SJCRH30 (cell line): ENCODE measurements at regions not wholly inside any gene's neighbourhood (a gene's known extent, or its start where the extent isn't known, plus 50 kb on each side); places are given as distances from the start of the nearest gene placed in this dataset.
A peak's percentile ranks its signal among the peaks of the same experiment; 100 is the strongest.

Experiments used
- DNase-seq, 2 experiments: peaks; one replicate each; pipeline ENCODE4 v3.0.0-alpha.2; 2015 to 2020
- H3K27ac ChIP-seq: fragments of 250-450 bp; sonication (Bioruptor Pico); 2 replicates; pipeline ENCODE4 v1.5.1; 2020; ENCODE audit warnings: mild to moderate bottlenecking, moderate library complexity
- H3K27me3 ChIP-seq: fragments of 250-450 bp; sonication (Bioruptor Pico); 2 replicates; pipeline ENCODE4 v1.5.1; 2020; ENCODE audit warnings: mild to moderate bottlenecking, moderate library complexity
- H3K36me3 ChIP-seq: fragments of 250-450 bp; sonication (Bioruptor Pico); 2 replicates; pipeline ENCODE4 v1.5.1; 2020; ENCODE audit warnings: mild to moderate bottlenecking, moderate library complexity
- H3K4me1 ChIP-seq: fragments of 250-450 bp; sonication (Bioruptor Pico); 2 replicates; pipeline ENCODE4 v1.5.1; 2020; ENCODE audit warnings: mild to moderate bottlenecking, moderate library complexity
- H3K4me3 ChIP-seq: fragments of 250-450 bp; sonication (Bioruptor Pico); 2 replicates; pipeline ENCODE4 v1.5.1; 2020; ENCODE audit warnings: mild to moderate bottlenecking, moderate library complexity
- H3K9me3 ChIP-seq: fragments of 250-450 bp; sonication (Bioruptor Pico); replicated peaks from 2 replicates; pipeline ENCODE4 v1.5.1; 2020; ENCODE audit warnings: mild to moderate bottlenecking, moderate library complexity

- peaks cover 13% of the 10 kb centered on the region for H3K4me1 ChIP-seq
- no peak overlapping the region for H3K27ac ChIP-seq
Observed at GRCh38 chr14:100654025-100654813, 67.0 kb upstream of the BEGAIN start.

GRCh38 chr14:100654814-100655740 lies 67.9 kb upstream of the BEGAIN start:
- peak in 1 of 2 experiments; percentile 34 for DNase-seq
- Histone ChIP-seq H3K27me3 (no peaks in the 10 kb centered on the region), H3K36me3 (no peaks in the 10 kb centered on the region), H3K27ac (no peak overlapping the region), H3K4me1 (peaks cover 13% of the 10 kb centered on the region), H3K4me3 (no peak overlapping the region), H3K9me3 (no peaks in the 10 kb centered on the region)

More at GRCh38 chr14:100654025-100654813, 67.0 kb upstream of the BEGAIN start:
- Histone ChIP-seq H3K4me3 (no peak overlapping the region), H3K27me3 (no peaks in the 10 kb centered on the region), H3K9me3 (no peaks in the 10 kb centered on the region), H3K36me3 (no peaks in the 10 kb centered on the region)
- no peak for DNase-seq

- no peaks in the 10 kb centered on the region for H3K27me3 ChIP-seq
- no peaks in the 10 kb centered on the region for H3K36me3 ChIP-seq
- no peaks in the 10 kb centered on the region for H3K9me3 ChIP-seq
- peaks cover 13% of the 10 kb centered on the region for H3K4me1 ChIP-seq
- DNase-seq = no peak
- no peak overlapping the region for H3K27ac ChIP-seq
- no peak overlapping the region for H3K4me3 ChIP-seq
Observed at GRCh38 chr14:100655741-100656085, 68.5 kb upstream of the BEGAIN start.

GRCh38 chr14:100656996-100657395 lies 69.7 kb upstream of the DLK1 start:
- Histone ChIP-seq H3K4me1 (peaks cover 11% of the 10 kb centered on the region), H3K4me3 (no peak overlapping the region), H3K9me3 (no peaks in the 10 kb centered on the region), H3K27me3 (no peaks in the 10 kb centered on the region), H3K27ac (no peak overlapping the region), H3K36me3 (no peaks in the 10 kb centered on the region)
- DNase-seq = no peak

- Histone ChIP-seq H3K27me3 (no peaks in the 10 kb centered on the region), H3K36me3 (no peaks in the 10 kb centered on the region), H3K4me3 (no peak overlapping the region), H3K9me3 (no peaks in the 10 kb centered on the region), H3K27ac (no peak overlapping the region), H3K4me1 (peaks cover 4% of the 10 kb centered on the region)
- DNase-seq = no peak
Observed at GRCh38 chr14:100657780-100658179, 68.9 kb upstream of the DLK1 start.

- Histone ChIP-seq H3K36me3 (no peaks in the 10 kb centered on the region), H3K4me3 (no peak overlapping the region), H3K27me3 (no peaks in the 10 kb centered on the region), H3K4me1 (no peaks in the 10 kb centered on the region), H3K27ac (no peak overlapping the region), H3K9me3 (no peaks in the 10 kb centered on the region)
- DNase-seq = no peak
Observed at GRCh38 chr14:100658181-100658886, 68.4 kb upstream of the DLK1 start.

GRCh38 chr14:100659345-100660001 lies 67.2 kb upstream of the DLK1 start:
- H3K27me3 ChIP-seq = no peaks in the 10 kb centered on the region
- no peak for DNase-seq
- no peak overlapping the region for H3K27ac ChIP-seq
- no peaks in the 10 kb centered on the region for H3K4me1 ChIP-seq
- no peaks in the 10 kb centered on the region for H3K9me3 ChIP-seq
- no peaks in the 10 kb centered on the region for H3K36me3 ChIP-seq
- H3K4me3 ChIP-seq = no peak overlapping the region

- no peak for DNase-seq
- no peaks in the 10 kb centered on the region for H3K36me3 ChIP-seq
- no peaks in the 10 kb centered on the region for H3K9me3 ChIP-seq
- H3K4me1 ChIP-seq = no peaks in the 10 kb centered on the region
- H3K27me3 ChIP-seq = no peaks in the 10 kb centered on the region
- no peak overlapping the region for H3K4me3 ChIP-seq
- no peak overlapping the region for H3K27ac ChIP-seq
Observed at GRCh38 chr14:100660498-100660881, 66.2 kb upstream of the DLK1 start.

- Histone ChIP-seq H3K36me3 (no peaks in the 10 kb centered on the region), H3K4me3 (no peak overlapping the region), H3K27ac (no peak overlapping the region), H3K9me3 (no peaks in the 10 kb centered on the region), H3K4me1 (no peaks in the 10 kb centered on the region), H3K27me3 (no peaks in the 10 kb centered on the region)
- DNase-seq = no peak
Observed at GRCh38 chr14:100660882-100661635, 65.6 kb upstream of the DLK1 start.

- peak; percentile 68 to 88 for DNase-seq
- no peak overlapping the region for H3K4me3 ChIP-seq
- H3K9me3 ChIP-seq = no peaks in the 10 kb centered on the region
- no peak overlapping the region for H3K27ac ChIP-seq
- no peaks in the 10 kb centered on the region for H3K4me1 ChIP-seq
- no peaks in the 10 kb centered on the region for H3K36me3 ChIP-seq
- no peaks in the 10 kb centered on the region for H3K27me3 ChIP-seq
Observed at GRCh38 chr14:100662879-100663760, 63.6 kb upstream of the DLK1 start.

GRCh38 chr14:100663761-100664052 lies 63.0 kb upstream of the DLK1 start:
- no peaks in the 10 kb centered on the region for H3K4me1 ChIP-seq
- no peaks in the 10 kb centered on the region for H3K27me3 ChIP-seq
- no peak overlapping the region for H3K27ac ChIP-seq
- DNase-seq = no peak
- H3K36me3 ChIP-seq = no peaks in the 10 kb centered on the region
- H3K9me3 ChIP-seq = no peaks in the 10 kb centered on the region
- H3K4me3 ChIP-seq = no peak overlapping the region

GRCh38 chr14:100664231-100664630 lies 62.5 kb upstream of the DLK1 start:
- no peak overlapping the region for H3K4me3 ChIP-seq
- no peaks in the 10 kb centered on the region; the same call in 1 of the 2 replicates for H3K4me1 ChIP-seq
- H3K27me3 ChIP-seq = no peaks in the 10 kb centered on the region
- H3K9me3 ChIP-seq = no peaks in the 10 kb centered on the region
- no peak for DNase-seq
- no peaks in the 10 kb centered on the region for H3K36me3 ChIP-seq
- H3K27ac ChIP-seq = no peak overlapping the region

- H3K4me3 ChIP-seq = no peak overlapping the region
- DNase-seq = no peak
- H3K36me3 ChIP-seq = no peaks in the 10 kb centered on the region
- H3K27ac ChIP-seq = no peak overlapping the region
- no peaks in the 10 kb centered on the region for H3K9me3 ChIP-seq
- H3K27me3 ChIP-seq = no peaks in the 10 kb centered on the region; the same call in 1 of the 2 replicates
- H3K4me1 ChIP-seq = peaks cover 3% of the 10 kb centered on the region; the same call in 1 of the 2 replicates
Observed at GRCh38 chr14:100664841-100665510, 61.7 kb upstream of the DLK1 start.
